ENCODE measurements at regions not wholly inside any gene's neighbourhood (a gene's known extent, or its start where the extent isn't known, plus 50 kb on each side); places are given as distances from the start of the nearest gene placed in this dataset.

DNA sequence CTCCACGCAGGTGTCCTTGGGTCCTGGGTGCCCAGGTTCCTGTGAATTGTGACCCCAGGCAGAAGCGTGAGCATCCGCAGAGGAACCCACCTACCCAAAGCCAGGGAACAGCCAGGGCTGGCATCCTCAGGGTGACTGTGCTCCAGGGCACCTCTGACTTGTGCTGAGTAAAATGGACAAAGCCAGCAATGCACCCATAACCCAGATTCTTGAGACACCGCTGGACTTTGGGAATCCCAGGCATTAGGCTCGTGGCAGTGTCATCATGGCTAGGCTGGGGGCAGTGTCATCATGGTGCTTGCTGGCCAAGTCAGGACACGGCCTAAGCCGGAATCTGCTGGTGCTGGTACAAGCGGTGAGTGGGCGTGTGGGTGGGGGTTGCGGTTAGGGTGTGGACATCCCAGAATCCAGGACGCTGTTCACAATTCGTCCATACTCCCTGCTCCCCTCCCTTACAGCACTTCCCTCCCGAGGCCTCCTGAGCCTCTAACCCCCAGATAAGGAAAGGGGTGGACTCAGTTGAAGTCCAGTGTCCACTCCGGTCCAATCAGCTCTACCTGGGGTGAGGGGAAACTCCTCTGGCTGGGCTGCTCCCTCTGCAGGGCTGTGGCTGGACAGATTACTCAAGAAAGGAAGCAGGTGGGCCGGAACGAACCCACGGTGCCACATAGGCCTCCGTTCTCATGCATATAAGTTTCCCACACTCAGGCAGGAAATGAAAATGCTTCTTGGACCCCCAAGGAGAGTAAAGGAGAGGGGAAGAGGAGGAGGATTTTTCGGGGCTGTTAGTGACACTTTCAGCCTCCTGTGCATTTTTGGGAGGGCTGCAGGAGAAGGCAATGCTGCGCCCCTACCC lies 138.9 kb downstream of the SEC14L1 start (continued):
- no peak for TF ChIP-seq EZH2 (conservative IDR thresholded peaks at IDR 0.05; ENCODE audit: low read depth, low read length)
- no peak for TF ChIP-seq CC2D1A (CRISPR knock-in tag; IDR thresholded peaks at IDR 0.05)
- TF ChIP-seq, protein P1, sequence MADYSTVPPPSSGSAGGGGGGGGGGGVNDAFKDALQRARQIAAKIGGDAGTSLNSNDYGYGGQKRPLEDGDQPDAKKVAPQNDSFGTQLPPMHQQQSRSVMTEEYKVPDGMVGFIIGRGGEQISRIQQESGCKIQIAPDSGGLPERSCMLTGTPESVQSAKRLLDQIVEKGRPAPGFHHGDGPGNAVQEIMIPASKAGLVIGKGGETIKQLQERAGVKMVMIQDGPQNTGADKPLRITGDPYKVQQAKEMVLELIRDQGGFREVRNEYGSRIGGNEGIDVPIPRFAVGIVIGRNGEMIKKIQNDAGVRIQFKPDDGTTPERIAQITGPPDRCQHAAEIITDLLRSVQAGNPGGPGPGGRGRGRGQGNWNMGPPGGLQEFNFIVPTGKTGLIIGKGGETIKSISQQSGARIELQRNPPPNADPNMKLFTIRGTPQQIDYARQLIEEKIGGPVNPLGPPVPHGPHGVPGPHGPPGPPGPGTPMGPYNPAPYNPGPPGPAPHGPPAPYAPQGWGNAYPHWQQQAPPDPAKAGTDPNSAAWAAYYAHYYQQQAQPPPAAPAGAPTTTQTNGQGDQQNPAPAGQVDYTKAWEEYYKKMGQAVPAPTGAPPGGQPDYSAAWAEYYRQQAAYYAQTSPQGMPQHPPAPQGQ (CRISPR knock-in tag; IDR thresholded peaks at IDR 0.05; ENCODE audit: borderline replicate concordance), result no peak; the same call in 1 of the 2 replicates
- TF ChIP-seq ZEB1 (IDR thresholded peaks at IDR 0.05; ENCODE audit: insufficient replicate concordance, low read depth), result no peak
- TF ChIP-seq SP140L (CRISPR knock-in tag; IDR thresholded peaks at IDR 0.05; ENCODE audit: borderline replicate concordance), result no peak
- peak; percentile 10 for TF ChIP-seq SKI (IDR thresholded peaks at IDR 0.05; ENCODE audit: partially characterized antibody)
- peak; percentile 64; the same call in 1 of the 2 replicates for TF ChIP-seq GZF1 (CRISPR knock-in tag; IDR thresholded peaks at IDR 0.05)
- TF ChIP-seq ZNF451 (CRISPR knock-in tag; IDR thresholded peaks at IDR 0.05), result no peak
- TF ChIP-seq ADNP (CRISPR knock-in tag; IDR thresholded peaks at IDR 0.05), result peak; percentile 66; the same call in 1 of the 2 replicates
- TF ChIP-seq, protein P2, sequence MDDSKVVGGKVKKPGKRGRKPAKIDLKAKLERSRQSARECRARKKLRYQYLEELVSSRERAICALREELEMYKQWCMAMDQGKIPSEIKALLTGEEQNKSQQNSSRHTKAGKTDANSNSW (CRISPR knock-in tag; IDR thresholded peaks at IDR 0.05; ENCODE audit: borderline replicate concordance), result no peak; the same call in 1 of the 2 replicates
- TF ChIP-seq JARID2 (CRISPR knock-in tag; IDR thresholded peaks at IDR 0.05; ENCODE audit: insufficient replicate concordance), result no peak
- TF ChIP-seq, protein P3, sequence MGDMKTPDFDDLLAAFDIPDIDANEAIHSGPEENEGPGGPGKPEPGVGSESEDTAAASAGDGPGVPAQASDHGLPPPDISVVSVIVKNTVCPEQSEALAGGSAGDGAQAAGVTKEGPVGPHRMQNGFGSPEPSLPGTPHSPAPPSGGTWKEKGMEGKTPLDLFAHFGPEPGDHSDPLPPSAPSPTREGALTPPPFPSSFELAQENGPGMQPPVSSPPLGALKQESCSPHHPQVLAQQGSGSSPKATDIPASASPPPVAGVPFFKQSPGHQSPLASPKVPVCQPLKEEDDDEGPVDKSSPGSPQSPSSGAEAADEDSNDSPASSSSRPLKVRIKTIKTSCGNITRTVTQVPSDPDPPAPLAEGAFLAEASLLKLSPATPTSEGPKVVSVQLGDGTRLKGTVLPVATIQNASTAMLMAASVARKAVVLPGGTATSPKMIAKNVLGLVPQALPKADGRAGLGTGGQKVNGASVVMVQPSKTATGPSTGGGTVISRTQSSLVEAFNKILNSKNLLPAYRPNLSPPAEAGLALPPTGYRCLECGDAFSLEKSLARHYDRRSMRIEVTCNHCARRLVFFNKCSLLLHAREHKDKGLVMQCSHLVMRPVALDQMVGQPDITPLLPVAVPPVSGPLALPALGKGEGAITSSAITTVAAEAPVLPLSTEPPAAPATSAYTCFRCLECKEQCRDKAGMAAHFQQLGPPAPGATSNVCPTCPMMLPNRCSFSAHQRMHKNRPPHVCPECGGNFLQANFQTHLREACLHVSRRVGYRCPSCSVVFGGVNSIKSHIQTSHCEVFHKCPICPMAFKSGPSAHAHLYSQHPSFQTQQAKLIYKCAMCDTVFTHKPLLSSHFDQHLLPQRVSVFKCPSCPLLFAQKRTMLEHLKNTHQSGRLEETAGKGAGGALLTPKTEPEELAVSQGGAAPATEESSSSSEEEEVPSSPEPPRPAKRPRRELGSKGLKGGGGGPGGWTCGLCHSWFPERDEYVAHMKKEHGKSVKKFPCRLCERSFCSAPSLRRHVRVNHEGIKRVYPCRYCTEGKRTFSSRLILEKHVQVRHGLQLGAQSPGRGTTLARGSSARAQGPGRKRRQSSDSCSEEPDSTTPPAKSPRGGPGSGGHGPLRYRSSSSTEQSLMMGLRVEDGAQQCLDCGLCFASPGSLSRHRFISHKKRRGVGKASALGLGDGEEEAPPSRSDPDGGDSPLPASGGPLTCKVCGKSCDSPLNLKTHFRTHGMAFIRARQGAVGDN (CRISPR knock-in tag; IDR thresholded peaks at IDR 0.05), result peak; percentile 90
- no peak for TF ChIP-seq NR1H2 (CRISPR knock-in tag; IDR thresholded peaks at IDR 0.05; ENCODE audit: borderline replicate concordance, low read depth)
- no peak for TF ChIP-seq SMAD9 (CRISPR knock-in tag; IDR thresholded peaks at IDR 0.05)
- no peak for TF ChIP-seq ZFP36L1 (CRISPR knock-in tag; IDR thresholded peaks at IDR 0.05)
- no peak for TF ChIP-seq TCF12 (IDR thresholded peaks at IDR 0.05)
- no peak for TF ChIP-seq TCF12 (CRISPR knock-in tag; IDR thresholded peaks at IDR 0.05)
- TF ChIP-seq ZNF430 (CRISPR knock-in tag; IDR thresholded peaks at IDR 0.05), result peak; percentile 90
- peak; percentile 57 for TF ChIP-seq ASH2L (IDR thresholded peaks at IDR 0.05; ENCODE audit: insufficient read length, low read depth, low read length)
- TF ChIP-seq, protein P4, sequence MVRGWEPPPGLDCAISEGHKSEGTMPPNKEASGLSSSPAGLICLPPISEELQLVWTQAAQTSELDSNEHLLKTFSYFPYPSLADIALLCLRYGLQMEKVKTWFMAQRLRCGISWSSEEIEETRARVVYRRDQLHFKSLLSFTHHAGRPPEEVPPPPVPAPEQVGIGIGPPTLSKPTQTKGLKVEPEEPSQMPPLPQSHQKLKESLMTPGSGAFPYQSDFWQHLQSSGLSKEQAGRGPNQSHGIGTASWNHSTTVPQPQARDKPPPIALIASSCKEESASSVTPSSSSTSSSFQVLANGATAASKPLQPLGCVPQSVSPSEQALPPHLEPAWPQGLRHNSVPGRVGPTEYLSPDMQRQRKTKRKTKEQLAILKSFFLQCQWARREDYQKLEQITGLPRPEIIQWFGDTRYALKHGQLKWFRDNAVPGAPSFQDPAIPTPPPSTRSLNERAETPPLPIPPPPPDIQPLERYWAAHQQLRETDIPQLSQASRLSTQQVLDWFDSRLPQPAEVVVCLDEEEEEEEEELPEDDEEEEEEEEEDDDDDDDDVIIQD (CRISPR knock-in tag; IDR thresholded peaks at IDR 0.05; ENCODE audit: low read depth), result peak; percentile 63; the same call in 1 of the 2 replicates

Measured in HepG2 (cell line).